GM21737 (cell line): ENCODE measurements at regions not wholly inside any gene's neighbourhood (a gene's known extent, or its start where the extent isn't known, plus 50 kb on each side); places are given as distances from the start of the nearest gene placed in this dataset.
A peak's percentile ranks its signal among the peaks of the same experiment; 100 is the strongest.
"Not testable (repeated sequence)": the region's sequence is repeated elsewhere in the genome, so short reads cannot be mapped to it uniquely, and the experiment has no call there.

ENCODE experiments used
- ATAC-seq: cut with Tn5 transposase; IDR thresholded peaks from one replicate; pipeline ENCODE4 v1.9.1; 2021; ENCODE audit warnings: mild to moderate bottlenecking, moderate library complexity; ENCODE audit not compliant: unreplicated experiment

DNA sequence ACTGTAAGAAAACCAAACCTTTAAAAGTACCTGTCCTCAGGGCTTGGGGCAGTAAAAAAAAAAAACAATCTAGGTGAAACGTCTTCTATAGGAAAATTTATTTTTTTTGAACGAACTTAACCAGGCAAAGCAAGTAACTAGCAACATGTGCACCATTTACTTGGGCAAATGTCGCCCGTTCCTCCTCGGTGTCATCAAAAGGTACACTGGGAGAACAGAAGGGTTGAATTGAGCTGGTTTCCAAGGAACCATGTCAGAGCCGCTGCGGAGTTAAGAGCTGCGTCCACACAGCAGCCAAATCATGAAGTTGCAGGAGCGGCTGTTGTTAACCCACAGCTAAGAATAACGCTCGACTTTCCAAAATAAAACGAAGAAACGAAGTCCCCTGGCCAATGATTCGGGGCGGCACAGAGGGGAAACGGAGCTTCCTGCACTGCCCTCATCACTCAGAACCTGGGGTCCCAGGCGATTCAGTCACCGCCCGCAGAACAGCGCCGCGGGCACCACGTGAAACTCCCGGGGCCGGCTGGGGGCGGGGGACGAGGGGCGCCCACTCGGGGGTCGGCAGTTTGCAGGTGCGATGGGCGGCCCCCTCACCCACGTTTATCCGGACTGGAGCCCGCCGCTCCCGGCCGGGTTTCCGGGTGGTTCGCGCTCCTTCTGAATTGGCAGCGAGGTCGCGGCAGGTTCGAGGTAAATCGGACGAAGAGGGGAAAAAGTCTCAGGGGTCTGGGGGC lies 53.6 kb upstream of the PLGLB1 start:
- peak; percentile 10 for ATAC-seq

DNA sequence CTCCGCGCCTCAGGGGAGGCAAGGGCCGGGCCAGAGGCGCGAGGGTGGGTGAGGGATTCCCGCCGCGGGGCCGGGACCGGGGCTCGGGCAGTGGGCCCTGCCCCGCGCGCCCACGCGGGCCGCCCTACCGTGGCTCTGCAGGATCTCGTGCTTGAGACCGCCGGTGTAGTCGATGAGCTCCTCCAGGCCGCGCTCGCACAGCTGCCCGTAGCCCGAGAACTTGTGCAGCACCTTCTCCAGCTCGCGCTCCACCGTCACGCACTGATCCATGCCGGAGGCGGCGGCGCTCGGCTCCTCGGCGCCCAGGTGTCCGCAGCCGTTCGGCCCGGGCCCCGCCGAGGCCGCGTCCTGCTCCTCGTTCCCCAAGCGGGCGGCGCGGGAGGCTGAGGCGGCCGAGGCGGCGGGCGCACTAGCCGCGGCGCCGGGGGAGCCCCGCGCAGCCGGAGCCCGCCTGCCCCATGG lies 54.2 kb upstream of the PLGLB1 start:
- peak; percentile 30 for ATAC-seq

DNA sequence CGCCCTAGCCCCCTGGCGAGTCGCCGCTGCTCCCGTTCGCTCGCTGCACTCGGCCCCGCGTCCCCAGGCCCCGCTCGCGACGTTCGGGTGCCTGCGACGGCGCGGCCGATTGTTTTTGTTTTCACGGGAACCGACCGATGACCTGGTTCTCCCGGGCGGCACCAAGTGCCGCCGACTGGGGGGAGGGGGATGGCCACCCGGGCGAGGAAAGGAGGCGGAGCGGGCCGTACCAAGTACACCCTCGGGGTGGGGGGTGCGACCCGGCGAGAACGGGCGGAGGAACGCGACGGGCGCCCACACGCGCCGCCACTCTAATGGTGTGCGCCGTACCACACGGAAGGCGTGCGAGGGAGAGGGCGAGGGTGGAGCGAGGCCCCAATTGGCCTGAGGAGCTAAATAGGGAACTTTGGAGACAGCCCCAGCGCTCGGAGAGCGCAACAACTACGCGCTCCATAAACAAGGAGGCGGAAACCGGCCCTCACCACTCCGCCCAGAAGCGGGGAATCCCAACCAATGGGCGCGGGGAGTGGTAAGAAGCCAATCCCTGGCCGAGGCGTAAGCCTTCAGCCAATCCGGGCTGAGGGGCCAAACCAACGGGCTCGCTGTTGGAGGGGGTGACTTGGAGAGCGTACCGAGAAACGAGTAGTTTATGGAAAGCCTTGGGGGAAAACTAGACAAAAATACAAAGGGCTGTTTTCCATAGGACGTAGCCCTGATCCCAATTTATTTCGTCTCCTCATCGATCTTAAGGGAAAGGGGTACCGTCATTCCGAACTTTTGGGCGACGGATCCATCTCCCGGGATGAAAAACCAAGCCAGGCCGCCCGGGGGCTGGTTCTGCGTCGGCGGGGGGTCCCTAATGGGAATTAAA lies 54.8 kb upstream of the PLGLB1 start:
- ATAC-seq = peak; percentile 90

DNA sequence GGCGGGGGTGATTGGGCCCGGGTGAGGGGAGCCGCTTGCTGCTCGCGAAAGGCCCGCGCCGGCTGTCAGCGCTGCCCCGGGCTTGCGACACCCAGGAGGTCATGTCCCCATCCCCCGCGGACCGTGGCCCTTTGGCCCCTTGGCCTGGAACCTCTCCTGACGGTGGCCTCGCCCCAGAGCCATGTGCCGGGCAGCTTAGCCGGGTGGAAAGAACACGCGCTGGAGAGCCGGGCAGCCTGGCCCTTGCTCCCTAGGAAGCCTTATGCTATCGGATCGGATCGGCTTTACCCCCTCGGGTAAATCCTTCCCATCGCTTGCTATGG lies 55.4 kb upstream of the PLGLB1 start:
- ATAC-seq = peak; percentile 12

DNA sequence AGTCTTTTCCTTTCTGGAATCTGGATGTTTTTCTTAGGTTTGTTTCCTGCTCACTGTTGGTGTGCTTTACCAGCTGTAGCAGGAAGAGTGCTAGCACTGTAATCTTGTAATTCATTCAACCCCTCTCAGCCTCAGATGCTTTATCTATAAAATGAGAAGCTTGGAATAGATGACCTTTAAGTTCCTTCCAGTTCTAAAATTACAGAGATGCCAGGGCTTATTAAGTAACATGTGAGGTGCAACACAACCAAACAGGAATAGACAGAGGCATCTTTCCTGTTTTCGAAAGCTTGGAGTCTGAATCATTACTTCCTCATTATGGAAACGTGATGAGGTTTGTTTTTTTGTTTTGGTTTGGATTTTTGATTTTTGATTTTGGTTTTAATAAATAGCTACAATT lies 60.1 kb upstream of the PLGLB1 start:
- ATAC-seq = not testable (repeated sequence)

DNA sequence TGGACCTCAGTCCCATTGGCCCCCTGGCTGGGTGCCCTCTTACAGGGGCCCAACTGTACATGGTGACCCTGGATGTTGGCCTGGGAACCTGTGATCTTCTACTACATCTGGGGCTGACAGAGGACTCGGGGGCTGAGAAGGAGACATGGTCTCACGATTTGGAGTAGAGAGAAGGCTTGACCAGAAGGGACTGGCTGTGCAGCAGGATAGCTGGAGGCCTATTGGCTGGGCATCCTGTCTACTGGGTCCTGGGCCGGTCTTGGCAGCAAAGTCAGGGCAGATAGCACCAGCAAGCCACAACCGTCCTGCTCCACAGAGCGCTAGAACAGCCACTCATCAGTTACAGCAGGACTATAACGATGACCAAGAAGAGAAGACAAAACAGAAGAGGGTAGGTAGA lies 66.4 kb upstream of the PLGLB1 start:
- not testable (repeated sequence) for ATAC-seq

DNA sequence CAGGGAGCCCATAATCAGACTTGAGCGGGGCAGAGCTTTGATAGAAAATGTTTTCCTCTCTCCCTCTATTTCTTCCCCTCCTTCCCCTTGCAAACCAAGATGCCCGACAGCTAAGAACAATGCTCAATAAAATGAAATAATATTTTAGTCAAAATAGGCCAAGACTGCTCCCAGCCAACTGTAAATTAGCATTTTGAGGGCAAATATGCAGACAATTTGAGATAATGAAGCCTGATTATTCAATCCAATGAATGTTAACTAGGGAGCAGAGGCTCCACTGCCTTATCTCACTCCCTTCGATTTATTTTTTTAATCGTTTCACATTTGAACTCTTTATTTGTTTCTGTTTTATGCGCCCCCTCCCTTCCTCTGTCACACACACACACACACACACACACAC lies 67.8 kb upstream of the PLGLB1 start:
- ATAC-seq = not testable (repeated sequence)

DNA sequence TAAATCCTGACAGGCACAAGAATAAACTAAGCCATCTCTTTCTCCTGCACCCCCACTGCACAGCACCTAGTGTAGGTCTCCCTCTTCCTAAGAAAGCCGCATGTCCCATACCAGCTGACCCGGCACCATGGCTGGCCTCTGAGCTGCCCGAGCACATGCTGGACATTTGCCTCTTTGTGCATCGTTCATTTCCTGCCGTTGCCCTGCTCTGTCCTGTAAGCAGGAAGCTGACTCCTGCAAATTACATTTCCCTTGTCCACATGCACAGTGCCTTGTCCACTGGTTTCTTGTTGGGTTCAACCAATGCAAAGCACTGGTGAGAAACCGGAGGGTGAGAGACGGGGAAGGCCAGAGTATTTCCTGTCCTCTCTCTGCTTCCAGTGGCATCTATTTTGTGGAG lies 71.6 kb upstream of the PLGLB1 start:
- not testable (repeated sequence) for ATAC-seq

DNA sequence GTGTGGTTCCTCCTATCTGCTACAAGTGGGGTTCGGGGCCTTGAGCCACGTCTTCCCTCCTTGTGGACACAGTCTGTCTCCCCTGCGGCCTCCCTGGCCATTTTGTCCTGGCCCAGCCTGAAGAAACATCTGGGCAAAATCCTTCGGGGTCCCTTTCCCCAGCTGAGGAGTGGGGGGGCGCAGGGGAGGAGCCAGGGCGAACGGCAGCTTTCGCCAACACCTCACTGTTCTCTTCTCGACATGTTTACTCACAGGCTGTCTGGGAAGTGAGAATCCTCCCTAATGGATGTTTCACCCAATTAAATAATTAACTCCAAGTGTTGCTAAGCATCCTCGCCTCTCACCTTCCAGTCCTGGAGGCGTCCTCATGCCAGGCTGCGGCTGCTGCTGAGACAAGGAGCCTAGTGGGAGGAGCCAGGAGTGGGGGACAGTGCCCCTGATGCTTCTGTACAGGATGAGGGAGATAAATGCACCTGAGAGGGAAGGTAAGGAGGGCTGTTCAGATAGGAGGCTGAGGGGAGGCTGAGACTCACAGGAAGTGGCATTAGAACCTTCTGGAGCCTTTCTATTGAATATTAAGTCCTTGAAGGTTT lies 72.4 kb upstream of the PLGLB1 start:
- not testable (repeated sequence) for ATAC-seq

DNA sequence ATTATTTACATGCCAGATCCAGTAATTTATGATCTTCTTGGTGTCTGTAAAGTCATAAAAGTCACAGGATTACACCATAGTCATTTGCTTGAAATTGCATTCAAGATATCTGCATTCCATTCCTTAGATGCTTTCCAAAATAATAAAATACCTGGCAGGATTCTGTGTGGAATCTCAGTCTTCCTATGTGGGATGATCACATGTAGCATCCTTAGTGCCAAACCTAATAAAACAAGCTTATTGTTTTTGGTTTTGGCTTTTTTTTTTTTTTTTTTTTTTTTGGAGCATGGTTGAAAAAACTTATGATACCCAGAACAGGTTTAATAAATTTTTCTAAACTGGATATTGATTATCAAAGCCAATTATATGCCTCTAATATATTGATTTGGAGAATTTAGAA lies 74.2 kb upstream of the PLGLB1 start:
- ATAC-seq = not testable (repeated sequence)

DNA sequence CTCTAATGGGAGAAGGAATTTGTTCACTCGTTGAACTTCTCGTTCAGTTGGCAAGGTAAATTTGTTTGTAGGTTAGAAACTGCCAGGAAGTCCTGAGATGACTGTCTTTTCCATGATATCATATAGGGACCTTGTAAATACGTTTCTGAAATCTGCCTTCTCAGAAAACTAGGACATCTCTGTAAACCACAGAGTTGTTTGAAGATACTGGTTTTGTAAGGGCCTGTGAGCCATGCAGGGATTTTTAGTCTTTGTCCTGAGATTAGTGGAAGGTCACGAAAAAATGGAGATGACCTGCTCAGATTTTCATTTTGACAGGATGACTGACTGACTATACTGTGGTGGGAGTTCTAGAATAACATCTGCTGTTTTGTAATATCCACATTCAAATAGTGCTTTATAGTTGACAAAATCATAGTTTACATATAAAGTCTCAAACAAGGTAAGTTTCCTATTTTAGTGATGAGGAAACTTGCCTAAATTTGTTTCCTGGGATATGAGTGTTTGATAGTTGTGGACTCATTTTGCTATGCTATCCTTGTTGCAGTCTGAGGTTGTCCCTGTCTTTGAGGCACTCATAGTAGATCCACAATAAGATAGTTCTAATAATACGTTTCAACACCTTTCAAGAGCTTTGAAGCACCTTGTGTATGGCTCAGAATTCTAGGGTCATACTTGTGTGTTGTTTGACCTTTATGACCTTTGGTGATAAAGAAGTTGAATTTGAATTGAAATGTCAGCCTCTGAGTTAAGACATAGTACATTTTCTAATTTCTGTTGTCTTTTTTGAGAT lies 107.3 kb upstream of the PLGLB1 start:
- not testable (repeated sequence) for ATAC-seq

DNA sequence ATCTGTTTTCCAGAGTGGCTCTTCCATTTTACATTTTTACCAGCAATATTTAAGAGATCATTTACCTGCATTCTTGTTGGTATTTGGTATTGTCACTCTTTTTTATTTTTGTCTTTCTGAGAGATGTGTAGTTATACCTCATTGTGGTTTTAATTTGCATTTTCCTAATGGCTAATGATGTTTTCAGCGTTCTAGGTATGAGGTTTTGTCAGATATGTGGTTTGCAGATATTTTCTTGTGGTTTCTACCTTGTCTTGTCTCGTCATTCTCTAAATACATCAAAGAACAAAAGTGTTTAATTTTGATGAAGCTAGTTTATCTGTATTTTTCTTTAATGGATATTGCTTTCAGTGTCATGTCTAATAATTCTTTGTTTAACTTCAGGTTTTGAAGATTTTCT lies 110.9 kb upstream of the PLGLB1 start:
- not testable (repeated sequence) for ATAC-seq

DNA sequence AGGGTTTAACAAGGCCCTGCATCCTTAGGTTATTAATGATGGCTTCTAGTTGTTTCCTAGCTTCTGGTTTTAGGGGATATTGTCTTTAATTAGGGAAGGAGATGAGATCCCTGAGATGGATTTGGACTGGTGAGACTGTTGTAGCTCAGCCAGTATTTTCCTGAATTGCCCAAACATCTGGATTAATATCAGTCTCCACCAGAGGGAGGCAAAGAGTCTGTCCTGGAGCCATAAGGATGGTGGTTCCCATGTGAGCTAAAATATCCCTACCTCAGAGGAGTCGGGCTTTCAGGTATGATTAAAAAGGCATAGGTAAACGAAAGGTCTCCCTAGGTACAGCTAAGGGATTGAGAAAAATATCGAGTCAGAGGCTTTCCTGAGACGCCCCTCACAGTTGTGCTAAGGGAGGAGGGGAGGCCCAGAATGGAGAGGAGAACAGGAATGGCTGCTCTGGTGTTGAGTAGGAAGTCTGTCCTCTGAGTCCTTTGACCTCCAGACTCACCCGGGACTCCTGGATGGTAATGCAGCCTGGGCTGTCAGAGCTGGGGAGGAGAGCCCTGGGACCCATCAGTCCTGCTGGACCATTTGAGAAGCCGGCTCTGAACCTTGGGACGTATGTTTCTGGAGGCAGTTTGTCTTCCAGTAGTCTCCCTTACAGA lies 130.3 kb upstream of the PLGLB1 start:
- not testable (repeated sequence) for ATAC-seq

DNA sequence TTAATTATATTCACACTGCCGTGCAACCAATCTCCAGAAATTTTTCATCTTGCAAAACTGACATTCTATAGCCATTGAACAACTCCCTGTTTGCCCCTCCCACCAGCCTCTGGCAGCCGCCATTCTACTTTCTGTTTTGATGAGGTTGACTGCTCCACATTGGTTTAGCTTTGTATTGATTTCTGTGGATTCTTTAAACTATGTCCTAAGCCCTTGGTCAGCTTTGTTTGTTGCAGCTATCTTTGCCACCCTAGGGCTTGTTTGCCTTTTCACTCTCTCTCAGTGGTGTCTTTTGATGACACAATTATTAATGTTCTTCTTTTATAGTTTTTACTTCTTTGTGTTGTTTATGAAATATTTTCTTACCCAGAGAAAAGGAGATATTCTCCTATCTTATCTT lies 152.8 kb upstream of the PLGLB1 start:
- ATAC-seq = not testable (repeated sequence)

DNA sequence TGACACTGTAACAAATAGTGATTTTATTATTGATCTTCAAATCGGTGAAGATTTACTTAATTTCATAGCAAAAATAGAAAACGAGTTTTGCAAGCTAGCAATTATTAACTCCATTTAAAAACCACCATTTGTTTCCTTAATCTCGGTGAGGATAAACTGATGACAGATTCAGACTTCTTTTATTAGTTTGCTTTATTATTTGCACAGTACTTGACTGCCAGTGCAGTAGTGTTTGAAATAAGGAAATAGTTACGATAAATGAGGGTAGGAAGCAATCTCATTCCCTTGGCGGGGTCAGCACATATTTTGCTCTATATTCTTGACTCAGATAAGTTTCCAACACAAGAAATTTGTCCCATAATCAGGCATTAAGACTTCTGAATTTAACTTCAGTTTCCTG lies 161.7 kb upstream of the PLGLB1 start:
- not testable (repeated sequence) for ATAC-seq

DNA sequence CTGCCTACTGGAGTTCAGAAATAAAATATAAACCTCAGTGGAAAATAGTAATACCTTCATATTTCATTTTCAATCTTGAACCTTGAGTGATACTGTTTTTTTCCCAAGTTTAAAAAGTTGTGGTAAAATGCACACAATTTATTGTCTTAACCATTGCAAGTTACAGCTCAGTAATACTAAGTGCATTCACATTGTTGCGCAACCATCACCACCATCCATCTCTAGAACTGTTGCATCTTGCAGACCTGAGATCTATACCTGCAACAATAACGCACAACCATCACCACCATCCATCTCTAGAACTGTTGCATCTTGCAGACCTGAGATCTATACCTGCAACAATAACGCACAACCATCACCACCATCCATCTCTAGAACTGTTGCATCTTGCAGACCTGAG lies 162.6 kb upstream of the PLGLB1 start:
- ATAC-seq = not testable (repeated sequence)

DNA sequence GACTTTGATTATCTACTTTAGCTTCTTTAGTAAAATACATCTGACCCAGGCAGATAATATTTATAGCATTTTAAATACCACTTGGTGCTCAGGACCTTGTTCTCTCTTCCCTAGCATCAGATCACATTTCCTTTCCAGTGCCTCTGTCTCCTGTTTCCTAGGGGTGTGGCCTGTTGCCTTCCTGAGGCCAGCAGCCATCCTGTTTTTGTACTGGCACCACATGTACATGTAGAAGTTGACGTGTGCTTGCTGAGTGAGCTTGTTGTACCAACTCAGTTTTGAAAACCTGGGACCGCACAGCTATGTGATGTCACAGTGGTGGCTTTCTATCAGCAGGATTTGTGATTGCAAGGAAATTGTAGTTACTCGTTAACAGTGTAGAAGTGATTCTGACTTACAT lies 167.6 kb upstream of the PLGLB1 start:
- not testable (repeated sequence) for ATAC-seq

DNA sequence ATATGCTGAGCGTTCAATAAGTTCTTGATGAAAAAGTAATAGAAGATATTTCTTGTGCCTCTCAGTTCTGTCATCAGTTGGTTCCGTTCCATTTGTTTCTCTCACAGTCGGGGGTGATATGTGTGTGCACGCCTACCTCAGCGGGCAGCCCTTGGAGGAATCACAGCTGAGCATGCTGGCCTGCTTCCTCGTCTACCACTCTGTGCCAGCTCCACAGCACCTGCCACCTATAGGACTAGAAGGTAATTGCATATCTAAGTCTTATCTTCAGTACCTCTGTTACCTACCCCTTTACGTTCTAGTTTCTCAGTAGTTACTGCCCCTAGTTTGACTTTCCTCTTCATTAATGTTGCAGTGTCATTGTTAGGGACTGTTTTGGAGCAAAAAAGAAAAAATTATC lies 171.7 kb upstream of the PLGLB1 start:
- not testable (repeated sequence) for ATAC-seq

DNA sequence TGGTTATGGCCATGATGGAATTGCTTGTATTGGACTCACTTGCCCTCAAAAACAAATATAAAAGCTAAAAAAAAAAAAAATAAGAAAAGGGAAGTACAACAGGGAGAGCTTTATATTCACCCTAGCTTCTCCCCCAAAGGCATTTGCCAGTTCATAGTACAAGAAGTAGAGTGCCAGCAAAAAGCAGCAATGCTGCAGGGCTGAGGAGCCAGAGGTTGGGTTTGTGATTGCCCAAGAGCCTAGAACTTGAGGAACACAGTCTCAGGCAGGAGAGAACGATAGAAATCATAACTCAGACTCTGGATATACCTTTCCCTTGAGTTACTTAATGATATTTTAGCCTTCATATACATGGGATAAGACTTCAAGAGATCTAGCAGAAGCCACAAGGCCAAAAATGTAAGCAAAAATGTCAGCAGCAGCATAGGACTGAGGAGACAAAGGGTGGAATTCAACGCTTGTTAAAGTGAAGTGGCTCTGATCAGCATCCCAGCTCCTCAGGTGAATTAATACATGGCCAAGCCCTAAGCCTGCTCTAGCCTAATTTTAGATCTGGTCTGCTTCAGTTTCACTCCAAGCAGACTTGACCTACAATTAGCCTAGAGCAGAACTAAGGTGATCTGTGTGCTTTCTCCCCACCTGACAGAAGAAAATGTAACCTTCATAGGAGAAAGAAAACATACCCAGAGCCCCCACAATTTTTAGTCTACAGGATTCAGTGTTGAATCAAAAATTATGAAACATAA lies 172.8 kb upstream of the PLGLB1 start:
- ATAC-seq = not testable (repeated sequence)
